ENCODE measurements at regions not wholly inside any gene's neighbourhood (a gene's known extent, or its start where the extent isn't known, plus 50 kb on each side); places are given as distances from the start of the nearest gene placed in this dataset.

- H3K27me3 ChIP-seq (ENCODE audit: control insufficient read depth in 2 of 2, insufficient read depth in 2 of 2, low read length in 2 of 2) = no peaks in the 10 kb centered on the region
- TF ChIP-seq JUN (IDR thresholded peaks at IDR 0.05; ENCODE audit: borderline replicate concordance, insufficient read depth, insufficient read length, low read depth) = no peak
- TF ChIP-seq EZH2 (IDR thresholded peaks at IDR 0.05; ENCODE audit: borderline replicate concordance, low read depth, low read length, severe bottlenecking) = no peak
- no peak for TF ChIP-seq POLR2A (IDR thresholded peaks at IDR 0.05; ENCODE audit: low read depth, low read length)
- no peak for TF ChIP-seq MYC (IDR thresholded peaks at IDR 0.05; ENCODE audit: low read depth, low read length)
- TF ChIP-seq, protein P1, sequence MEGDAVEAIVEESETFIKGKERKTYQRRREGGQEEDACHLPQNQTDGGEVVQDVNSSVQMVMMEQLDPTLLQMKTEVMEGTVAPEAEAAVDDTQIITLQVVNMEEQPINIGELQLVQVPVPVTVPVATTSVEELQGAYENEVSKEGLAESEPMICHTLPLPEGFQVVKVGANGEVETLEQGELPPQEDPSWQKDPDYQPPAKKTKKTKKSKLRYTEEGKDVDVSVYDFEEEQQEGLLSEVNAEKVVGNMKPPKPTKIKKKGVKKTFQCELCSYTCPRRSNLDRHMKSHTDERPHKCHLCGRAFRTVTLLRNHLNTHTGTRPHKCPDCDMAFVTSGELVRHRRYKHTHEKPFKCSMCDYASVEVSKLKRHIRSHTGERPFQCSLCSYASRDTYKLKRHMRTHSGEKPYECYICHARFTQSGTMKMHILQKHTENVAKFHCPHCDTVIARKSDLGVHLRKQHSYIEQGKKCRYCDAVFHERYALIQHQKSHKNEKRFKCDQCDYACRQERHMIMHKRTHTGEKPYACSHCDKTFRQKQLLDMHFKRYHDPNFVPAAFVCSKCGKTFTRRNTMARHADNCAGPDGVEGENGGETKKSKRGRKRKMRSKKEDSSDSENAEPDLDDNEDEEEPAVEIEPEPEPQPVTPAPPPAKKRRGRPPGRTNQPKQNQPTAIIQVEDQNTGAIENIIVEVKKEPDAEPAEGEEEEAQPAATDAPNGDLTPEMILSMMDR (IDR thresholded peaks at IDR 0.05; ENCODE audit: extremely low read depth in 1 of 2, insufficient read depth in 1 of 2, low read depth in 1 of 2, low read length in 2 of 2) = peak; percentile 39 to 69
- no peak overlapping the region for H2AFZ ChIP-seq (ENCODE audit: low read depth, low read length)
- intact Hi-C loops (cut with micrococcal nuclease) (loop anchor here (1.0 to 2.0 kb wide), 4 partner anchors 90 to 1034 kb away; no protein-coding TSS in a partner anchor), dilution Hi-C loops (cut with MboI; ENCODE audit: extremely low pct_ligation_motif_present, low sequenced_read_pairs) (no loop called here)
- H3K9ac ChIP-seq (replicated peaks; ENCODE audit: extremely low read depth, insufficient read depth, low read length) = no peak overlapping the region
- no peaks in the 10 kb centered on the region for H3K79me2 ChIP-seq (ENCODE audit: control insufficient read depth, insufficient read depth, low read length)
- H3K4me1 ChIP-seq (ENCODE audit: control insufficient read depth, extremely low read depth, insufficient read depth, low read length) = no peaks in the 10 kb centered on the region
- POLR2A ChIA-PET = no interaction called here
- DNase-seq (ENCODE audit: low read depth, low spot score) = peak; percentile 21
- FAIRE-seq = no peak
- H3K9me1 ChIP-seq (replicated peaks; ENCODE audit: control insufficient read depth, extremely low read depth, insufficient read depth, low read length) = no peaks in the 10 kb centered on the region
- no peaks in the 10 kb centered on the region for H3K9me3 ChIP-seq (replicated peaks; ENCODE audit: control insufficient read depth, insufficient read depth, low read length)
- no peak overlapping the region for H3K27ac ChIP-seq (ENCODE audit: insufficient read depth, low read depth, low read length)
- H4K20me1 ChIP-seq (replicated peaks; ENCODE audit: control insufficient read depth, extremely low read depth, insufficient read depth, low read length) = no peaks in the 10 kb centered on the region
- H3K4me3 ChIP-seq (replicated peaks in 1 of 3; ENCODE audit: insufficient read depth in 1 of 3, low read depth in 1 of 3, low read length in 3 of 3) = no peak overlapping the region
- no peak overlapping the region for H3K4me2 ChIP-seq (ENCODE audit: insufficient read depth, low read length)
- CTCF ChIA-PET = interaction anchor here (1.0 to 4.7 kb wide), 15 partner anchors 8 to 1036 kb away, joined by 3 to 102 read pairs (median 6); partner anchors contain the start of gene RORA
- no peaks in the 10 kb centered on the region for H3K36me3 ChIP-seq (ENCODE audit: control insufficient read depth in 2 of 2, extremely low read depth in 1 of 2, insufficient read depth in 2 of 2, low read length in 2 of 2)
- no TSS peak for BruUV-seq (replicated peaks)
Observed at GRCh38 chr15:61621146-61621545, 392.0 kb upstream of the RORA start.

- POLR2A ChIA-PET = no interaction called here
- dilution Hi-C loops (cut with MboI; ENCODE audit: extremely low pct_ligation_motif_present, low sequenced_read_pairs) (no loop called here), intact Hi-C loops (cut with micrococcal nuclease) (loop anchor here (2.0 kb wide), 2 partner anchors 89 to 1033 kb away; no protein-coding TSS in a partner anchor)
- no TSS peak for BruUV-seq (replicated peaks)
- Histone ChIP-seq H3K4me1 (ENCODE audit: control insufficient read depth, extremely low read depth, insufficient read depth, low read length) (no peaks in the 10 kb centered on the region), H3K4me3 (replicated peaks in 1 of 3; ENCODE audit: insufficient read depth in 1 of 3, low read depth in 1 of 3, low read length in 3 of 3) (no peak overlapping the region), H2AFZ (ENCODE audit: low read depth, low read length) (no peak overlapping the region), H3K27me3 (ENCODE audit: control insufficient read depth in 2 of 2, insufficient read depth in 2 of 2, low read length in 2 of 2) (no peaks in the 10 kb centered on the region), H4K20me1 (replicated peaks; ENCODE audit: control insufficient read depth, extremely low read depth, insufficient read depth, low read length) (no peaks in the 10 kb centered on the region), H3K27ac (ENCODE audit: insufficient read depth, low read depth, low read length) (no peak overlapping the region), H3K9me3 (replicated peaks; ENCODE audit: control insufficient read depth, insufficient read depth, low read length) (no peaks in the 10 kb centered on the region), H3K9me1 (replicated peaks; ENCODE audit: control insufficient read depth, extremely low read depth, insufficient read depth, low read length) (no peaks in the 10 kb centered on the region), H3K36me3 (ENCODE audit: control insufficient read depth in 2 of 2, extremely low read depth in 1 of 2, insufficient read depth in 2 of 2, low read length in 2 of 2) (no peaks in the 10 kb centered on the region), H3K79me2 (ENCODE audit: control insufficient read depth, insufficient read depth, low read length) (no peaks in the 10 kb centered on the region), H3K4me2 (ENCODE audit: insufficient read depth, low read length) (no peak overlapping the region), H3K9ac (replicated peaks; ENCODE audit: extremely low read depth, insufficient read depth, low read length) (no peak overlapping the region)
- TF ChIP-seq GATA2 (IDR thresholded peaks at IDR 0.05; ENCODE audit: insufficient read depth, insufficient read length, low read depth, low read length) = no peak
- no peak for TF ChIP-seq EZH2 (IDR thresholded peaks at IDR 0.05; ENCODE audit: borderline replicate concordance, low read depth, low read length, severe bottlenecking)
- no peak for TF ChIP-seq FOS (IDR thresholded peaks at IDR 0.05; ENCODE audit: borderline replicate concordance, insufficient read depth, low read length)
- FAIRE-seq = no peak
- CTCF ChIA-PET = interaction anchor here (0.6 to 4.7 kb wide), 21 partner anchors 8 to 1035 kb away, joined by 3 to 102 read pairs (median 6); partner anchors contain the start of gene RORA
- DNase-seq (ENCODE audit: low read depth, low spot score) = no peak
Observed at GRCh38 chr15:61620151-61620550, 391.0 kb upstream of the RORA start.
